K562 (cell line): ENCODE measurements at regions not wholly inside any gene's neighbourhood (a gene's known extent, or its start where the extent isn't known, plus 50 kb on each side); places are given as distances from the start of the nearest gene placed in this dataset.

Experiments used
- CEBPB ChIP-seq: fragments of 450-650 bp; IDR thresholded peaks from 2 replicates; pipeline ENCODE4 v1.6.1; 2016; ENCODE audit warnings: missing genetic modification characterization, missing compliant biosample characterization
- CHD7 ChIP-seq: fragments of 200-600 bp; sonication (generic); IDR thresholded peaks from one replicate; pipeline ENCODE4 v1.6.1; 2012; ENCODE audit warnings: mild to moderate bottlenecking, low read depth, low read length, inconsistent platforms
- CREM ChIP-seq: IDR thresholded peaks from 2 replicates; pipeline ENCODE4 v1.6.1; 2014; ENCODE audit warnings: antibody characterized with exemption, low read depth
- MXI1 ChIP-seq: IDR thresholded peaks from 2 replicates; pipeline ENCODE4 v1.6.1; 2011; ENCODE audit warnings: low read depth, mild to moderate bottlenecking, improper control_type of control experiment, low read length
- POLR2A ChIP-seq: fragments of 450-650 bp; conservative IDR thresholded peaks from 2 replicates; pipeline ENCODE4 v1.6.1; 2016
- POLR2AphosphoS5 ChIP-seq: IDR thresholded peaks from 2 replicates; pipeline ENCODE4 v1.6.1; 2011; ENCODE audit warnings: mild to moderate bottlenecking, low read depth, low read length, moderate library complexity; ENCODE audit not compliant: control insufficient read depth, insufficient read depth
- RNF2 ChIP-seq: sonication (generic); IDR thresholded peaks from 2 replicates; pipeline ENCODE4 v1.6.1; 2016
- SUPT5H ChIP-seq: fragments of 450-650 bp; IDR thresholded peaks from 2 replicates; pipeline ENCODE4 v1.6.1; 2016
- TCF7L2 ChIP-seq: fragments of 150-350 bp; IDR thresholded peaks from 2 replicates; pipeline ENCODE4 v1.6.1; 2016; ENCODE audit warnings: low read depth, mild to moderate bottlenecking, low read length, moderate library complexity
- ZBTB8A ChIP-seq: fragments of 450-650 bp; IDR thresholded peaks from 2 replicates; pipeline ENCODE4 v1.6.1; 2018; ENCODE audit warnings: mild to moderate bottlenecking, moderate library complexity; ENCODE audit not compliant: partially characterized antibody
- ZNF436 ChIP-seq: fragments of 250-450, 450-650 bp; sonication (Bioruptor Pico); formaldehyde crosslinking; IDR thresholded peaks from 2 replicates; pipeline ENCODE4 v1.7.0; 2020; ENCODE audit warnings: mild to moderate bottlenecking
- TF ChIP-seq, protein P1 (sequence below), 3 experiments: IDR thresholded peaks in 2 of 3; conservative IDR thresholded peaks in 1 of 3; 2 replicates each; pipeline ENCODE4 v1.5.1; 2011 to 2012; ENCODE audit warnings: low read length in 3 of 3, mild to moderate bottlenecking in 3 of 3, control low read depth in 2 of 3, improper control_type of control experiment in 1 of 3, inconsistent platforms in 1 of 3, low read depth in 1 of 3, mixed read lengths in 1 of 3, moderate library complexity in 1 of 3; ENCODE audit not compliant: insufficient read depth in 2 of 3

GRCh38 chr19:28359431-28360414, 853.2 kb downstream of the UQCRFS1 start:
- TF ChIP-seq, protein P1, sequence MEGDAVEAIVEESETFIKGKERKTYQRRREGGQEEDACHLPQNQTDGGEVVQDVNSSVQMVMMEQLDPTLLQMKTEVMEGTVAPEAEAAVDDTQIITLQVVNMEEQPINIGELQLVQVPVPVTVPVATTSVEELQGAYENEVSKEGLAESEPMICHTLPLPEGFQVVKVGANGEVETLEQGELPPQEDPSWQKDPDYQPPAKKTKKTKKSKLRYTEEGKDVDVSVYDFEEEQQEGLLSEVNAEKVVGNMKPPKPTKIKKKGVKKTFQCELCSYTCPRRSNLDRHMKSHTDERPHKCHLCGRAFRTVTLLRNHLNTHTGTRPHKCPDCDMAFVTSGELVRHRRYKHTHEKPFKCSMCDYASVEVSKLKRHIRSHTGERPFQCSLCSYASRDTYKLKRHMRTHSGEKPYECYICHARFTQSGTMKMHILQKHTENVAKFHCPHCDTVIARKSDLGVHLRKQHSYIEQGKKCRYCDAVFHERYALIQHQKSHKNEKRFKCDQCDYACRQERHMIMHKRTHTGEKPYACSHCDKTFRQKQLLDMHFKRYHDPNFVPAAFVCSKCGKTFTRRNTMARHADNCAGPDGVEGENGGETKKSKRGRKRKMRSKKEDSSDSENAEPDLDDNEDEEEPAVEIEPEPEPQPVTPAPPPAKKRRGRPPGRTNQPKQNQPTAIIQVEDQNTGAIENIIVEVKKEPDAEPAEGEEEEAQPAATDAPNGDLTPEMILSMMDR (IDR thresholded peaks at IDR 0.05 in 2 of 3, conservative IDR thresholded peaks at IDR 0.05 in 1 of 3; ENCODE audit: insufficient read depth in 2 of 3, low read depth in 1 of 3, low read length in 3 of 3) = no peak
- TF ChIP-seq CEBPB (tag) (no peak), ZBTB8A (no peak), ZNF436 (CRISPR knock-in tag) (no peak), CREM (no peak), RNF2 (no peak), CHD7 (no peak), SUPT5H (no peak), MXI1 (no peak), POLR2A (no peak), TCF7L2 (no peak), POLR2AphosphoS5 (no peak)
